SH-SY5Y (cell line): ENCODE measurements at regions not wholly inside any gene's neighbourhood (a gene's known extent, or its start where the extent isn't known, plus 50 kb on each side); places are given as distances from the start of the nearest gene placed in this dataset.

Experiments used
- GATA2 ChIP-seq: IDR thresholded peaks from 2 replicates; pipeline ENCODE4 v1.6.1; 2011; ENCODE audit warnings: mild to moderate bottlenecking, low read depth, low read length
- GATA3 ChIP-seq: IDR thresholded peaks from 2 replicates; pipeline ENCODE4 v1.6.1; 2011; ENCODE audit warnings: low read depth, mild to moderate bottlenecking, low read length, moderate library complexity

- TF ChIP-seq GATA3 (no peak), GATA2 (no peak)
These were observed 143.4 kb downstream of the NR4A2 start for GRCh38 chr2:156189143-156189542.
